ENCODE measurements at regions not wholly inside any gene's neighbourhood (a gene's known extent, or its start where the extent isn't known, plus 50 kb on each side); places are given as distances from the start of the nearest gene placed in this dataset.

DNA sequence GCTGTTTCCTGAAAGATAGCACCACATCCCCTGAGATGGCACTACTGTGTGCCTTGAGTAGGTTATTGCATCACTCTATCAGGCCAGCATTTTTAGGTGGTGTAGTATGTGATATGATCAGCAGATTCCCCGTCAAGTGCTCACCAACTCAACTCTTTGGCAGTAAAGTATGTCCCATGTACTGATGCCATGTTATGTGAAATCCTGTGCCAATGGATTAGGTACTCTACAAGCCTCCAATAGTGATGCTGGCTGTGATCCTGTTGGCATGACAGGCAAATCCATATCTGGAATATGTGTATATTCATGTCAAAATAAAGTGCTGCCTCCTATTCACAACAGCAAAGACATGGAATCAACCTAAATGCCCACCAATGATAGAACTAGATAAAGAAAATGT is 137.2 kb upstream of the CAMK1G start:
- no peak for DNase-seq (ENCODE audit: low spot score)

DNA sequence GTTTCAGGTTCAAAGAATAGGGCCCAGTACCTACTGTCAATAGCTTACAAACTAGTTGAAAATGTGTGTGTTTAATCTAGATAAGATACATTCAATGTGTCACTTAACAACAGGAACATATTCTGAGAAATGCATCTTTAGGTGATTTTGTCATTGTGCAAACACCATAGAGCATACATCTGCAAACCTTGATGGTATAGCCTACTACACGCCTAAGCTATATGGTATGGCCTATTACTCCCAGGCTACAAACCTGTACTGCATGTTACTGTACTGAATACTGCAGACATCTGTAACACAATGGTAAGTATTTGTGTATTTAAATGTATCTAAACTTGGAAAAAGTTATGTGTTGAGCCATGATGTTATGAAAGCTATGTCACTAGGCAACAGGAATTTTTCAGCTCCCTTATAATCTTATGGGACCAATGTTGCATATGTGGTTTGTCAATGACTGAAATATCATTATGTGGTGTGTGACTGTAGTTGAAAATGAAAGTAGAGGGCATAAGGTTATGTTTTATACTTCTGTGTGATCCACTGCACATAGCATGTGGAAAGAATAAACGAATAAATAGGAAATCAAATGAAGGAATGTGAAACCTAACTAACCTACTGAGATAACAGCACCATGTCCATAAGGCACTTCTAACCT is 129.0 kb upstream of the CAMK1G start:
- no peak for DNase-seq (ENCODE audit: low spot score)

DNA sequence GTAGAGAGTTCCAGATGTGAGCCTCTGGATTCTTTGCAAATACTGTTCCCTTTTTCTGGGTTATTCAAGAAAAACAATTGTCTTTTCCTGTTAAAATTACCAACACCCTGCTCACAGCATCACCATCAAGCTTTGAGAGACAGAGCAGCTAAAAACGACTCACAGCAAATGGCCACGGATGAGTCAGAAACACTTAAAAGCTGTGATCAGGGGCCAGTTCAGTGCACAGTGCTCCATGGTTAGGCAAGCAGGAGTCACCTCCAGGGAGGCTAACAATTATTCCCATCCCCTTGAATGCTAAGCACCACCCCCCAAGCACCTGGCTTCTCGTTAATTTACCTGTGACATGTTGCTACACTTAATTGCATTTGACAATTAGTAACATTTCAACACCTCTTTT is 128.4 kb upstream of the CAMK1G start:
- DNase-seq (ENCODE audit: low spot score) = no peak

DNA sequence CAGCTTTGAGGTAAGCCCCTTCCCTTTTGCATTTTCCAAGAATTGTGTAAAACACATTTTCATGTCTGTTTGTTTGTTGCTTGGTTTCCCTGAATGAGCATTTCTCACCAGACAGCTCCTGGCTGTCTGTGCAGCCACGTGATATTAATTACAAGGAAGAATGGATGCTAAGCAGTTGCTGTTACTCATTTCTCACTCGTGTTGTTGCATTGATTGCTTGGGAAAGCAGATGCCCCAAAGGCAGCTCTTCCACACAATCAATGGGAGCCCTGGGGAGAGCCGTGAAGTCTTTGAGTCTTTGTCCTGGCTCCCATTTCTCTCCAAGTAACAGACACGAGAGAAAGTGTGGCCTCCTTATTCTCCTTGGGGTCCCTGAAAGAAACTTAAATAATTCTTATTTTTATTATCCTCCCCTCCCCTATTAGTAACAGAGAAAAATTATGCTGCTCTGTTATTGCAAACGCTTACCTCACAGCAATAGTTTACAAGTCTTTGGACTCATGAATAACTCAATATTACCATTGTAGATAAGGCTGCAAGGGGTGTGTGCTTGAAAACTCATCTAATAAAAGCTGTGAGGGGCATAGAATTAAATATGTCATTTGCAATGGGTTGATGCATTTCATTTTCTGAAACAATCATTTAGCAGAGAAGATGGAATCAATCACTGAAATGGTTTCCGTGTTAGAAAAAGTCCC is 127.7 kb upstream of the CAMK1G start:
- no peak for DNase-seq (ENCODE audit: low spot score)

DNA sequence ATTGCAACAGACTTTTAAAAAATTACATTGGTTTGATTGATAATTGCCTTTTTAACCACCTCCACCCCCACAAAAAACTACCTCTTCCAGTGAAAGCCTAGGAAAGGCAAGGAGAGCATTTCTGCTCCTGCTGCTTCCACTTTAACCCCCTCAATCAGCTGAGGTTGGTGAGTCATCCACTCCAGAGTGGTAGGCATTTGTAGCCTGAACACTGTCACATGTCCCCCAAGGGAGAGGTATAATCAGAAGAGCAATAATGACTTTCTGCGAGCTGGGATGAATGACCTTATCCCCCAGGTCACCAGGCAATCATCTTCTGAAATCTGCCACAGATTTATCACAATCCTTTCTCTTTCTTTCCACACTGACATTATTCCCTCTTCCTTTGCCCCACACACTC is 126.6 kb upstream of the CAMK1G start:
- no peak for DNase-seq (ENCODE audit: low spot score)

DNA sequence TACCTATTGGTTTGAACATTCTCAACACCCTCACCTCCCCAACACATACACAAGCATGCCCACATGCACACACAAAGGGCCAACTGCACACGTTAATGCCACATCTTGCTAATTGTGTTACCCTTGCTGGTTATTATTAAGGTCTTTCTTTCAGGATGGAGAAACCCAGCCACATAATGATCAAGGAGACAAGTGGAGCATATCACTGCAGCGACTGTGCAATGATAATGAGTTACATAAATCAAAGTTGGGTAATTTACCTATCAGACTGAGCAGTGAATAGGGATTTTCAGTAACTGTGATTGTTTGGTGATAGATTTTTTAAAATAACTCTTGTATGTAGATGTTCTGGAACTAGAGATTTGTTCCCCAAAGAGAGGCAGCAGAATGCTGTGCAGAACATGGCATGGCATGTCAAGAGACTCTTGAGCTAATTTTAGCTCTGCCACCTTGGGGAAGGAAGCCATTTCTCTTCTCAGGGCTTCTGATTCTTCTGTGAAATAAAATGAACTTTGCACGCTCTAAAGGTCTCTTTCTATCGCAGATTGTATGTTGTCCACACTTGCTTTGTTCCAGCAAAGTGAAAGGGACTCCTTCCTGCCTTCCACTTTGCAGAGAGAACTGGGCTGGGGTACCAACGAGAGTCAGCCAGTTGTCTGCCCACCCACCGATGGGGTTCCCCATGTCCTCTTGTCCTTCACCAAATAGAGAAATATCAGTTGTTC is 126.0 kb upstream of the CAMK1G start:
- no peak for DNase-seq (ENCODE audit: low spot score)

DNA sequence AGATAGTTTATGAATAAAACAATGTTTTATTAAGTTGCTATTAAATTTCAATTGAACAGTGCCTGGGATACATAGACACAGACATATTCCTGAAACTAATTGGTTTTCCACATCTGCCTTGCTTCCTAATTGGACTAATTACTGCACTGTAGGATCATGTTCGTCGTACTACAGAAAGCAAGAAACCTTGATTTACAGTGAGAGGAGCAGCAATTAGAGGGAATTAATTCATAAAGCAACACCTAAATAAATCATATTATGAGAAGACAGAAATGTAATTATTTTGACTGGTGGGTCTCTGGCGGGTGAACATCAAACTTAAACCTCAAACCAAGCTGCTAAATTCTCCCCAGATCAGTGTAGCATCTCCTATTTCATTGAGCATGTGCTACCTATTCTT is 124.6 kb upstream of the CAMK1G start:
- DNase-seq (ENCODE audit: low spot score) = no peak

DNA sequence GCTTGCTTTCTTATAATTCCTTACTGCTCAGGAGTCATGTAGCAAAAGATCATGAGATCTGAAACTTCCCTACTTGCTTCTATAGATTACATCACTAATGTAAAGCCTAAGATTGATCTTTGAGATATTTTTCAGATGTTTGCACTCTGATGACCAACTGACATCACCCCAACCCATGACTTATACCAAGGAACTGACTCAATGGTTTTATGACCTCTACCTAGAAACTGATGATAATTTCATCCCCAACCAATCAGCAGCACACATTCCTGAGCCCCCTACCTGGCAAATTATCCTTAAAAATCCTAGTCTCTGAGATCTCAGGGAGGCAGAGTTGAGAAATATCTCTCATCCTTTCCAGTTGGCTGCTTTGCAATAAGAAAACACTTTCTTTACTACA is 122.3 kb upstream of the CAMK1G start:
- no peak for DNase-seq (ENCODE audit: low spot score)

DNA sequence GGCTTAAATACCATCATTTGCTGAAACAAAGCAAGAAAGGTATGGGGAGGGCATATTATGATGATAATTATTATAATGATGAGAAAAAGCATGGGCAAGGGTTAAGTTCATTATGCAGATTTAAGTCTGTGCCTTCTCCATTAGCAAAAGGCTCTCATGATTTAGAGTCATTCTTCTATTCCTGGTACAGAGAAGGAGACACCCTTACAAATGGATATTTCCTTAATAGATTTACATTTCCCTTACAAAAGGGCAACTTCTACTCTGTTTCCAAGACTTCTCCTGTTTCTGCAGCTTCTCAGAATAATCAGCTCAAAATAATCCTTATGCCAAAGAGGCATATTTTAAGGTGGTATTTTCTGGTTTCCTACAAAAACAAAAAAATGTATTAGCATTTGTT is 121.1 kb upstream of the CAMK1G start:
- no peak for DNase-seq (ENCODE audit: low spot score)

DNA sequence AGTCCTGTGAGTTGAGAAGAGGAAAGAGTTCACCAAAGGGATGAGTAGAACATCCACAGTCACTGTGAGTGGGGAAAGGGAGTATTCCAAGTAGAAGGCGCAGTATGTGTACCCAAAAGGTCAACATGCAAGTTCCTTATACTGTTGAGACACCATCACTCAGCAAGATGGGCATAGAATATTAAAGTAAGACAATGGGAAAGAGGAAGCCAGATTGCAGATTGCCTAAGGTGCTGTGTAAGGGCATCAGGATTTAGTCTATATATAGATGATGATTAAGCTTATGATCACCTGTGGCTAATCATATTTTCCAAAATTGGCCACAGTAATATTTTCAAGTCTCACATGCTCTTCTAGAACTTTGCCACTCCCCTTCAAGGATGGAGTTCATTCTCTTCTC is 120.1 kb upstream of the CAMK1G start:
- no peak for DNase-seq (ENCODE audit: low spot score)

DNA sequence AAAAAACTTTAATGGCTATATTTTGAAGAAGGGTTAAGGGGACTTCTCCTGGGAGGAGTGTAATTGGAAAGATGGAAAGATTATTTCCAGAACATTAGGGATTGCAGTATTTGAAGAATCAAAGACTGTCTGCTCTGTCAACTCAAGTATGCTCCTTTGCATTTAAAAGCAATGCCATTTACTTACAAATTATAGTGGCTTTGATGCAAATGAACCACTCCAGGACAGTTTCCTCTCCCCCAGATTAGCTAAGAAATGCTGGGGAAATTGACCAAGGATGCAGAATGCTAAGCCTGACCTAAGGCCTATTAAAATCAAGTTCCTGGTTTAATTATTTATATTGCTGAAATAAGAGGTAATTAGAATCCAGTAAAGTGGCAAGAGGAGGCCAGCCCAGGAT is 110.5 kb upstream of the CAMK1G start:
- DNase-seq (ENCODE audit: low spot score) = no peak

DNA sequence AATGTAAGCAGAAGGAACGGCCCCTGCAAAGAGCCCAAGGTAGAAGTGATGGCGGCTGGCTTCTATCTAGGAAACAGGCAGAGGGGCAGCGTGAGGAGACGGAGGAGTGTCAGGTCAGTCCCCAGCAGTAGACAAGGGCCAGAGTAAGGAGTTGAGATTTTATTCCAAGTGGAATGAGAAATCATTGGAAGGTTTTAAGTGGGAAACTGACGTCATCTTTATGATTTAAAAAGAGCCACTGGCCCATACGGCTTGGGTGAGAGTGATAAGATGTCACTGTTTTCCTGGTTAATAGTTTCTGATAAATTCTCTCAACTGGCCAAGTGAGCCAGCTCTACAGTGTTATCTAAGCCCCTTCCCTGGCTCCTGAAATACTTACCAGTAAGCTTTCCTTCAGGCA is 103.2 kb upstream of the CAMK1G start:
- no peak for DNase-seq (ENCODE audit: low spot score)

DNA sequence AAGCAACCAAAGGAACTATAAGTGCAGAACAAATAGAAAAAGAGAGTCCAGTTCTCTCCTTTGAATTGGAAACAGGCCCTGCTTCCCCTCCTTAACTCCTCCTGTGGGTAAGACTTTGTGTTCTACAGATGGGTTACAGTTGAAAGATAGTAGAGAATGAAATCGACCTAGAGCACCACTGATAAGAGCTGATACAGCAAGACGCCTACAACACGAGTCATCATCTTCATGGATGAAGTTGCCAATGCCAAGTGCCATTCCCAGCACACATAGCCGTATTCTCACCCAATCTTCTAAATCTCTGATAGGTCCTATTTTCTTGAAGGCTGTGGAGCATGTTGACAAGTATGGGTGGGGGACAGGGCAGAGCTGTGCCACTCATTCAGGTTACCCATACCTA is 99.8 kb upstream of the CAMK1G start:
- DNase-seq (ENCODE audit: low spot score) = no peak

DNA sequence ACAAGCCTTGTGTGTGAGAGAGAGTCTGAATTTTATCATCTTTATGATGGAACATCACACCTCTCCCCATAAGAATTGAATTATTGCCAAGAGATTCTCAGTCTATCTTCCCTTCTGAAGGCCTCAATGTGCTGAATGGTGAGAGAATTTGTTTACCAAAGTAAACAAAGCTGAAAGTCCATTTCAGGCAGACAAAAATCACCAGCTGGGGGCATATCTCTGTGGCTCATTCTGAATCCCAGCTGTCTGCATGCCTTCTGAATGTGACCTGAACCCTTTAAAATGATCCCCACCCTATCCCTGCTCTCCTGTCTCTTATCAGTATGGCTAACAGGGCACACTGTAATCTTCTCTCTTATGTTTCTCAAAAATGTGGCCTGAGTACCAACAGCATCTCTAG is 99.1 kb upstream of the CAMK1G start:
- DNase-seq (ENCODE audit: low spot score) = no peak

DNA sequence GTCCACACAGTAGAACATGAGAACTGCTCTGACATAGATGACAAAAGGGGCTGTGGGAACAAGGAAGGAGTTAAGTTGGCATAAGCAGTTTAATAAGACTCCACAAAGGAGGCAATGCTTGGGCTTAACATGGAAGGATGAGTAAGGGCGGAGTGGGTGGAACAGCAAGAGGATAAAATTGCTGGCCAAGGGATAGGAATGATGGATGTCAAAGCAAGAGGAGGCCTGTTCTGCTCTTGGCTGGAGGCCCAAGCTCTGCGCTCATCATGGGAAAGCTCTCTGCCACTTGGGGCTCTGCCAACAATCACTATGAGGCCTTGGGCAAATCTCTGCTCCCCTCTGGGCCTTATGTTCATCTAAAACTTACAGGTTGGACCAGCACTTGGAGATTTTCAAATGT is 98.3 kb upstream of the CAMK1G start:
- DNase-seq (ENCODE audit: low spot score) = no peak

DNA sequence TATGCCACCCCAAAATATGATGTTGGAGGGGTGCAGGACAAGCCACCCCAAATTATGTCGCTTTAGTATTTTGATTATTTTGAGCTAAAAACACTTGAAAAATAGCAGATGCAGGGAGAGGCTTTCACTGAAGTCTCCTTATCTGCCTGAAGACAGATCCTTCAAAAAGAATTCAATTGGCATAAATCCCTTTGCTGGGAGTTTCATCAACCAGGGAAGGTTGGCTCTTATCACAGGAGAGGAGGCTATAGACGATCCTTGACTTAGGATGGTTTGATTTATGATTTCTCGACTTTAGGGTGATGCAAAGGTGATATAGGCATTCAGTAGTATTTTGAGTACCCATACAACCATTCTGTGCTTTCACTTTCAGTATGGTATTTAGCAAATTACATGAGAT is 97.8 kb upstream of the CAMK1G start:
- DNase-seq (ENCODE audit: low spot score) = no peak

DNA sequence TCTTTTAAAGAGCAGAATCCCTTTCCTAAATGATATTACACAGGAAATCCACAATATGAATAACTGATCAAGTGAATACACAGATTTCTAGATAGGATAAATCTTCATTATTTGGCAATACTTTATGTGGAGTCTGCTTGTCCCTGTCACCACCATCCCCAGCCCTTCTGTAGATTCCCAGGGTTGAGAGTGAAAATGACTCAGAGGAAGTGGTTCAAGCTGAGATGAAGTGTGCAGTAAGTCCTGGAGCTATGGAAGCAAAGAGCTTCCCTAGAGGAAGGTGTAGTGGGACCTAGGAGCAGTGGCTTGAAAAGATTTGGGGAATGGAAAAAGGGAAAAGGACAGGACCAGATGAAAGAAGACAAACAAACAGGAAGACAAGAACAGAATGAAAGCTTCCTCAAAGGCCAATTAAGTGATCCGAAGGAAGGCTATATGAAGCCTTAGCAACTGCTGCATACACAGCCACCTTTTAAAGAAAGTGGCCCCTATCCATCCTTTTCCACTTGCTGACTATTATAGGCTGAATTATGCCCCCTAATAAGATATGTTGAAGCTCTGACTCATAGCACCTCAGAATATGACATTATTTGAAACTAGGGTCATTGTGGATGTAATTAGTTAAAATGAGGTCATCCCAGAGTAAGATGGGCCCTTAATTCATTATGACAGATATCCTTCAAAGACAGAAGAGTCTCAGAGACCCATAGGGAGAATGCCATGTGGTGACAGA is 96.5 kb upstream of the CAMK1G start:
- no peak for DNase-seq (ENCODE audit: low spot score)

DNA sequence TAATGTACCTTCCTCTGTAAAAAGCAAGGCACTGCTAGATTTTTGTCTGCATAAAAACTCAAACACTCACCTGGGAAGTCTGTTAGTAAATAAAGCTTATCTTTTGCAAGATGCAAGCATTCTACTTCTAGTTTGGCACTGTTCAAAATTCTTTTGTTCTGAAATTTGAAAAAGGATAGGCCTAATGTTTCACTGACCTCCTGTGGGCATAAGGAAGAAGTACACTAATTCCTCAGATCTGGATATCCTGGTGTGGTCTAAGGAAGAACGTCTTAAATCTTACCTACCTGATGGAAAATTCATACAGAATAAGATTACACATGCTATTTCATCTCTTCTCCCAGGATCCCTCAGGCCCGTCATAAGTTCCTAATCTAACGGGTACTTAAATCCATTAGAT is 93.5 kb upstream of the CAMK1G start:
- DNase-seq (ENCODE audit: low spot score) = no peak

DNA sequence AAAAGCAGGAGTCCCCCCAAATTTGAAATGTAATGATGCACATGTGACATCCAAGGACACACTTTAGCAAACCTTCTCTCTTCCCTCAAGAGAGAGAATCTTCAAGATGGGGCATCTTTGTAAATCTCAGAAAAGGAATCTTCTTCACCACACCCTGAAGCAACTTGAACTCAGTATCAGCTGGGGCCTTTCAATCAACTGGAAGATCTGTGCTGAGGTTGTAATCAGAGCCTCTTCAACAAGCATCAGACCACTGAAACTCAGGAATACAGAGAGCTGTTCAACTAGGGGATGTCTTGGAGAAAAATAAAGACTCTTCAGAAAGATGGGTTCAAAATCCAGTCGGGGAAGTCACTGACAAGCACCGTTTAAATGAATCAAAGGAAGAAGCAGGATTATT is 92.5 kb upstream of the CAMK1G start:
- DNase-seq (ENCODE audit: low spot score) = no peak

DNA sequence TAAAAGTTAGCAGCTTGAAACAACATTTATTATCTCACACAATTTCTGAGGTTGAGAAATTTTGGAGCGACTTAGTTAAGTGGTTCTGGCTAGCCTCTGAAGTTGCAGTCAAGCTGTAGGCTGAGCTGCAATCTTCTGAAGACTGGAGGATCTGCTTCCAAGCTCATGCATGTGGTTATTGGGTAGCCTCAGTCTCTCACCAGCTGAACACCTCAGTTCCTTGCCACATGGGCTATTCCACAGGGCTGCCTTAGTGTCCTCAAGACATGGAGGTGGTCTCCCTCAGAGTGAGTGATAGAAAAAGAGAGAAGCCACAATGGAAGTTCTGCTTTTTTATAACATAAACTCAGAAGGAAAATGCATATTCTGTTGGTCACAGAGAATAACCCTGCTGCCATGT is 92.0 kb upstream of the CAMK1G start:
- DNase-seq (ENCODE audit: low spot score) = no peak

DNA sequence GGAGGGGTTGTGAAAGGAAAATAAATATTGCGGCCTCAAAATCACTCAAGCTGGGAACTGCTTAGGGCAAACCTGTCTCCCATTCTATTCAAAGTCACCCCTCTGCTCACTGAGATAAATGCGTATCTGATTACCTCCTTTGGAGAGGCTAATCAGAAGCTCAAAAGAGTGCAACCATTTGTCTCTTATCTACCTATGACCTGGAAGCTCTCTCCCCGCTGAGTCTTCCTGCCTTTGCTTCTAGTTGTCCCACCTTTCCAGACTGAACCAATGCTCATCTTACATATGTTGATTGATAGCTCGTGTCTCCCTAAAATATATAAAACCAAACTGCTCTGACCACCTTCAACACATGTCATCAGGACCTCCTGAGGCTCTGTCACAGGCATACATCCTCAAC is 91.6 kb upstream of the CAMK1G start:
- DNase-seq (ENCODE audit: low spot score) = no peak

DNA sequence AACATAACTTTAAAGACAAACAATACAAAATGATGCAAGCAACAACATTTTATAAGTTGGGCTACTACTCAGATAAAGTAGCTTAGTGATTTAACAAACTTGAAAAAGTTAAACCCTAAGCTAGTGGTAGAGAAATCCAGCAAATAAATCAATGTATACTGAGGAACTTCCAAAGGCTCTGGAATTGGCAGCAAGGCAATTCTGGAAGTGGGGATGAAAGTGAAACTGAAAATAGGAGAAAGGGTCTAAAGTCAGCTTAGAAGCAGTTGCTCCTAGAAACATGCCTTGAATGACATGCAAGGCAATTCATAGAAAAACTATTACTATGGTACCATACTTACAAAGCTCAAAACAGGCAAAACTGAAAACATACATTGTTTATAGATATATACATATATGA is 90.0 kb upstream of the CAMK1G start:
- no peak for DNase-seq (ENCODE audit: low spot score)

DNA sequence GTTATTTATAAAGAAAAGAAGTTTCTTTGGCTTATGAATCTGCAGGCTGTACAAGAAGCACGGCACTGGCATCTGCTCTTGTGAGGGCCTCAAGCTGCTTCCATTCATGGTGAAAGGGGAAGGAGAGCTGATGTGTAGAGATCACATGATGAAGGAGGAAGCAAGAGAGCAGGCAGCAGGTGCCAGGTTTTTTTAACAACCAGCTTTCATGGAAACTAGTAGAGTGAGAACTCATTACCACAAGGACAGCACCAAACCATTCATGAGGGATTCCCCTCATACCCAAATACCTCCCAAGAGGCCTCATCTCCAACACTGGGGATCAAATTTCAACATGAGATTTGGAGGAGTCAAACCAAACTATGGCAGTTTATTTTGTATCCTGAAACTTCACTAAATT is 85.8 kb upstream of the CAMK1G start:
- DNase-seq (ENCODE audit: low spot score) = no peak
